Smooth muscle cell of the brain vasculature (primary cell): ENCODE measurements at regions not wholly inside any gene's neighbourhood (a gene's known extent, or its start where the extent isn't known, plus 50 kb on each side); places are given as distances from the start of the nearest gene placed in this dataset.
"Not testable (repeated sequence)": the region's sequence is repeated elsewhere in the genome, so short reads cannot be mapped to it uniquely, and the experiment has no call there.

Source experiments
- DNase-seq: peaks from one replicate; pipeline ENCODE4 v3.0.0-alpha.2; 2012; ENCODE audit warnings: low read depth, low spot score

DNA sequence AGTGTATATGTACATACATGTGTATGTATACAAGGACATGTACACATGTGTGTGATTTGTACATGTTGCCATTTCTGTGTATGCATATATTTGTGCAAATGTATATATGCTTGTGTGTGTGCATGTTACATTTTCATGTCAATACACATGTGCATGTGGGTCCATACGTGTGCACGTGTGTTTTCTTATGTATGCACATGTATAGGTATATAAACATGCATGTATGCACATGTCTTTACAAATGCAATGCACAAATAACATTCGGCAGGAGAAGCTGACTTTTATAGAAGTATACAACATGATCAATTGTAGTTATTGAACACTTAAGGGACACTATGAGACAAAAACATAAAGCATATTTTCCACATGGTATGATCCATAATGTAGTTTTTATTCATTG, 307.4 kb upstream of the SEMA3C start:
- DNase-seq: no peak

DNA sequence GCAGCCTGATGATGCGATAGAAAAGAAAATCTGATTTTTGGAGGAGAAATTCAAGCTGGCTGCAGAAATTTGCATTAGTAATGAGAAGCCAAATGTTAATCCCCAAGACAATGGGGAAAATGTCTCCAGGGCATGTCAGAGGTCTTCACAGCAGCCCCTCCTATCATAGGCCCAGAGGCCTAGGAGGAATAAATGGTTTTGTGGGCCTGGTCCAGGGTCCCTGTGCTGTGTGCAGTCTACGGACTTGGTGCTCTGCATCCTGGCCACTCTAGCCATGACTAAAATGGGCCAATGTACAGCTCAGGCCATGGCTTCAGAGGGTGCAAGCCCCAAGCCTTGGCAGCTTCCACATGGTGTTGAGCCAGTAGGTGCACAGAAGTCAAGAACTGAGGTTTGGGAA, 303.8 kb upstream of the SEMA3C start:
- DNase-seq: not testable (repeated sequence)

DNA sequence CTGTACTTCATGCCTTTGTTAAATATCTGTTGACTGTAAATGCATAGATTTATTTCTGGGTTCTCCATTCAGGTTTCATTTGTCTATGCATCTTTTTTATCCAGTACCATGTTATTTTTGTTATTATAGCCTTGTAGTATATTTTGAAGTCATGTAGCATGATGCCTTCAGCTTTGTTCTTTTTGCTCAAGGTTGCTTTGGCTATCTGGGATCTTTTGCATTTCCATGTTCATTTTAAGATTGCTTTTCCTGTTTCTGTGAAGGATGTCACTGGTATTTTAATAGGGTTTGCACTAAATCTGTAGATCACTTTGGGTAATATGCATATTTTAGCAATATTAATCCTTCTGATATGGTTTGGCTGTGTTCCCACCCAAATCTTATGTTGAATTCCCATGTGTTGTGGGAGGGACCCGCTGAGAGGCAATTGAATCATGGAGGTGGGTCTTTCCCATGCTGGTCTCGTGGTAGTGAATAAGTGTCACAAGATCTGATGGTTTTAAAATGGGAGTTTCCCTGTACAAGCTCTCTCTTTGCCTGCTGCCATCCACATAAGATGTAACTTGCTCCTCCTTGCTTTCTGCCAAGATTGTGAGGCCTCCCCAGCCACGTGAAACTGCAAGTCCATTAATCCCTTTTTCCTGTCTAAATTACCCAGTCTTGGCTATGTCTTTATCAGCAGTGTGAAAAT, 302.8 kb upstream of the SEMA3C start:
- no peak for DNase-seq

DNA sequence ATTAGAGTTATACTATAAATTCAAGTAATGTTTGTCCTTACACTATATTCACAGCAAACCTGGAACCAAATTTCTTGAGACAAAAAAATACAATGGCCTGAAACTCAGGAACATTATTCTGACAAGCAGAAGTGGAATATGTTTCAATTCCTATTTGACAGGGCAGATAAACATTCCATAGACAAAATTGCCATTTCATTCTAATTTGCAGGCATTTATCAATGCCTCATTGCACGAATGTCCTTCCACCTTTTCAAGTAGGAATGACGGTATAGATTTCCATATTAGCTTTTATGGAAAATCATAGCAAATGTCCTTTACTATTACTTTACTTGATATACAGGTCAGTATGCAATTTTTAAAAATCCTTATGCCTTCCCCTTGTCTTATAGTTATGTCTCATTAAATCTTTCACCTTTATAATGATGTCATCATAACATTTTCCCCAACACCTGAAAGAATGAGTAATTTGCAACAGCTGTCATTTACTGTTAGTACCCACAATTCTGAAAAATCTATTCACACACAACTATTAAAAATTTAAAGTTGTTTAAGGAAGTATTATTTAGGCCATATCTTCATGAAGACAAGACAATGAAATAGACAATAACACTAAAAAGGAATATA, 299.7 kb upstream of the SEMA3C start:
- no peak for DNase-seq

DNA sequence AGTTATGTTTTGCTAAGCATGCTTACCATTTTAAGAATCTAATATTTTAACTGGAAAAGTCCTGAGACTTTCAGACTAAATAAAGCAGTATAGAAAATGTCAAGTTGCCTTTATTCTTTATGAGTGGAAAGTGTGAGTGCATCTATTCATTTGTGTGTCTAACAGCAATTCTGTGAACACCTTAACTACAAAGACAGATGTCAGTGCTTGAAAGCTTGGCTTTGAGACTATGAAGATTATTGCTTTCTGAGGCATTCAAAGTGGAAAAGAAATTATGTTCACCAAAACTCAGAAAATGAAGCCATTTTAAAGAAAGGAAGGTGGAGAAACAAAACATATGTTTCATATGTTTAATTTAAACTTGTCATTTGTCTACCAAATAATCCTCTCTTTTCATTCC, 294.5 kb upstream of the SEMA3C start:
- DNase-seq: no peak

DNA sequence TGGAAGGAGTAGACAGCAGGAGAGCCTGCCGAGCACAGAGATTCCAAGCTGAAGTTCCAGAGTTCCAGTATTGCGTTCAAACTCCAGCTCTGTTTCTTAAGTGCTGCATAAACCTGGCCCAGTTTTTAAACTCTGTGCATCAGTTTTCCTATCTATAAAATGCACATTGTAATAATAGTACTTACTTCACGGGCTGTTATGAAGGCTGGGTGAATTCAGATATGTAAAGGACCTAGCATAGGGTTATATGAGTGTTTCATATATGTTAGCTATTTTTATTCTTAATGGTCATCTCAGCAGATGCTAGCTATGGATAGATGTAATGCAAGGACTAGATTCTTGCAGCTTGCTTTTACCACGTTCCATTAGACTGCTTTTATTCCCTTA, 293.1 kb upstream of the SEMA3C start:
- DNase-seq: no peak

DNA sequence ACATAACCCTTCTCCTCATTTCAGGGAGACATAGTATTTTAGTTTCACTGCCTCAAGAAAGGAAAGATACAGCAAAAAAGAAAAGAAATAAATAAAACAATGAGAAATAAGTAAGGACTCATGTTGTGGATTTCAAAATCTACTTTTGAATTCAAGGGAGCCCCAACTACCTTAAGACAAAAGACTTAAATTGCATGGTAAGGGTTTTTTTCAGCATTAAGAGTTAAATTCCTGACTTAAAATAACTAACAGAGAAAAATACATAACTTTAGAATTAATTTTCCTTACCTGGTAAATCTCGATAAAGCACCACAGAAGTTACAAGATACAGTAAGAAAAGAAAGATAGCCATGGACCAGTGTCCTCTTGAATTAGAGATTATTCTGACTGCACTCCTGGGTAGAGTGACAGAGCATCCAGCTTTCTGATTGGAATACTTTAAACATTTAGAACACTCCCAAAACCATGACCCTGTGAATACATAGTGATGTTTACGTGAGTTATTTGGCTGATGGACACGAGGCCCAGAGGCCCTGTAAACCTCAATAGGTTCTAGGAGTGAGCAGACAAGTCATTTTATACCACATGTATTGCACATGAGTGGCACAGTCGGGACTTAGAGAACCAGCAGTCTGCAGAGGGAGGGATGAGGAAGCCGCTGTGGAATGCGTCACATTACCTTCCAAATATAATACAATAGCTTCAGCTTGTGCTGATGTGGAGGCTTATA, 292.5 kb upstream of the SEMA3C start:
- DNase-seq: no peak

DNA sequence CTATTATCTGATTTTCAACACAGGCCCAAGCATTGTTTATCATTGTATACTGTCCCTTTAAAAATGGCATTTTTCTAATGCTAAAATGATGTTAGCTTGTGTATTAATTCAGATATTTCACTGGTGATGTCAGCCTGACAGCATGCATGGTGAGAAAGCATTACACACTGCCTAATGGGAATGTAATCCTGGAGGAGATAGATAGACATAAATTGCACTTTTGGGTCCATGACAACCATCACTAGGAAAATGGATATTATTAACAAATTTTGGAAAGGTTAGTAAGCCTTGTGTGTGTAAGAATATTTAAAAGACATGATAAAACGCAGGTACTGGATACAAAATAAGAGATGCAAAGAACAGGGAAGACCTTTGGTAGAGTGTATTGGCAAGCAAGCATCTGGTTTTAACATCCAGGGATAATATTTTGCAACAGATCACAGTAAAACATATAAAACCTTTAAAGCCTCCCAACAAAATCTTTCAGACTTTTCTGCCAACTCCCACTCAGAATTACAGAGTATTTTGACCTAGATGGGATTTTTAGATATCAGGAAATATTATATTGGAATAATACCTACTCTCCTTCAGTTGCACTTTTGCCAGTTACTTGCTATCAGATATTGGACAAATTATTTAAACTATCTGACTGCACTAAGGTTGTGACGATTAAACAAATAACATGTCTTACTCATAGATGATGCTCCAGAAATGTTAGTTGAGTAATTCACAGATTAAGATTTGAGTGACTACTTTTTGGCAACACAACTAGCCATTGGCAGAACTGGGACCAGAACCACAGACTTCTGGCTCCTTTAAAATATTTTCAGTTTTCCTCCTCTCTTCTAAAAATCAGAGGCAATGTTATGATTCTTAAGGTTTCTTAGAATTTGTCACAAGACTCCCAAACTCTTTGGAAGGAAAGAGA, 291.6 kb upstream of the SEMA3C start:
- DNase-seq: no peak

DNA sequence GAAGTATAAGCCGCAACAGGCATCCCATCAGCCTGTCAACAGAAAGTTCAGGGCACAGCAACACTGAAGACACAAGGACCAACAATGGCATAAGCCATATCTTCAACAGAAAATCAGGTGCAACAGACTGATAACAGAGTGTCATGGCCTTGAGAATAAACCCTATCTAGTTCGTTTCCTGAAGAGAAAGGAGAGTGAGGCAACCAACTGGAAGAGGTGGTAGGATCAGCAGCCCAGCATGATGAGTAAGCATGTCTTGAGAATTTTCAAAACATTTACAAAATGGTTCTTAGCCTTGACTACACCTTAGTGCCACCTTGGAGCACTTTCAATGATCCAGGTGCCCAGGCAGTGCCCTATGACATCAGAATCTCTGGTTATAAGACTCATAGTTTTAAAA, 290.2 kb upstream of the SEMA3C start:
- no peak for DNase-seq

DNA sequence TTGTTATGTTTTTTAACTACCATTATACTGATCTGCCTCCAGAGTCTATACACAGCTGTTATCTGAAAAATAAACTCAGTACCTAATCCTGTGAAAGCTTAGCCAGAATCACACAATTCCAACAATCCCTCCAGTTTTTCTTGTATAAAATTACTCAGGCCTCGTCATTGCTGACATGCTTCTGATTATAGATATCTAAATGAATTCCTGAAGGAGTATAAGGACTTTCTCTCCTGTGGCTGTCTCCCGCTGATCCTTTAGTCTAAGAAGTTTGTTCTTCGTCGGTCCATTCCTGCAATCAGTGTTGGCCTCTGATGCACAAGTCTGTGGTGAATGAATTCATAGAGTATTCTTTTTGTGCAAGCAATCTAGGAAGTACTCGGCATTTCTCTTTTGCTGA, 288.9 kb upstream of the SEMA3C start:
- no peak for DNase-seq

DNA sequence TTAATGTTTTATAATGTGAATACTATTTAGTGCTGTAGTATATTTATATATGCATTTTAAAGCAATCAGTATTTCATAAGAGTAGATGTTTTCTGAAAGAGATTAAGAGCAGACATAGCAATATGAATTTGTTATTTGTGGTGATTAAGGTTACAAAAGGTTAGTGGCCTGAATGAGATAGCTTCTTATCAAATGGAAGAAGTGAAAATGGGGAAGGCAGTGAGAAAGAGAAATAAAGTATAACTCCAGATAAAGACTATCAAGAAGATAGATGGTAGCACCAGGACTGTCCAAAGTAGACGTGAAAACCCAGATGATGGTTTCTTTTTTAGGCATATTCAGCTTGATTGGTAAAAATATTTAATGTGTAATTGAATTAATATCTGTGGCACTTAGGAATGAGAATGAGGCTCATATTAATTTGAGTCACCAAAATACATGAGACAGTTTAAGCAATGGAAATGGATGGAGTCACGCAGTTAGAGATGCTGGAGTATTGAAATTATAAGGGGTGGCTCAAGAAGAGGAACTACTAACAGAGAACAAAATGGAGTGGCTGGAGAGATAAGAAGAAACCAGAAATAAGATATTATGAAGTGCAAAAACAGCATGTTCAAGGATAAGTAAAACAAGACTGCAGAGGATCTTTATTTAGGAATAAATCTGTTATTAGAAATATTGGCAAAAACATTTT, 288.0 kb upstream of the SEMA3C start:
- DNase-seq: no peak

DNA sequence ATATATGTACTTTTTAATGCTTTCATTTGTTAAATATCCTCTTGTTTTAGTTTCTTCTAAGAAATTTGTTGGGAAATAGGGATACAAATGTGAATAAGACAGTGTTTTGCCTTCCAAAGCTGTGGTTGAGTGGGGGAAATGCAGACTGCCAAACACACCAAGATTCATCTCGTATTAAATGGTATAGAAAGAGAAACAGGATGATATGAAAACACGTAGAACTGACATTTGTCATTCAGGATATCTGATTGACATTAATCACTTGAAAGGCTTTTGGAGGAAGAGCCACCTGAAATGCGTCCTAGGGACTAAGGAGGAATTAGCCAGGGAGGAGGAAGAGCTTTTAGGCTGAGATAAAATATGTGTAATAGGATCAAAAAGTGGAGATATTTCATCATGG, 287.4 kb upstream of the SEMA3C start:
- no peak for DNase-seq

DNA sequence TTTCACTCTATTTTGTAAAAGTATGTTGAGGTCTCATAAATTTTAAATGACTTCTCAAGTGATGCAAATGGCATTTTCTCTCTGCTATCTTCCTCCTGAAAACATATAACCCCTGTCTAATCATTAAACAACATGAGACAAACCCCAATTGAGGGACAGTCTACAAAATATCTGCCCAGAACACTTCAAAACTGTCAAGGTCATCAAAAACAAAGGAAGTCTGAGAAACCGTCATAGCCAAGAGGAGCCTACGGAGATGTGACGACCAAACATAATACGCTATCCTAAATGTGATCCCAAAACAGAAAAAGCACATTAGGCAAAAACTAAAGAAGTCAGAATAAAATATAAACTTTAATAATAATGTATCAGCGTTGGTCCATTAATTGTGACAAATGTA, 282.3 kb upstream of the SEMA3C start:
- DNase-seq: no peak

DNA sequence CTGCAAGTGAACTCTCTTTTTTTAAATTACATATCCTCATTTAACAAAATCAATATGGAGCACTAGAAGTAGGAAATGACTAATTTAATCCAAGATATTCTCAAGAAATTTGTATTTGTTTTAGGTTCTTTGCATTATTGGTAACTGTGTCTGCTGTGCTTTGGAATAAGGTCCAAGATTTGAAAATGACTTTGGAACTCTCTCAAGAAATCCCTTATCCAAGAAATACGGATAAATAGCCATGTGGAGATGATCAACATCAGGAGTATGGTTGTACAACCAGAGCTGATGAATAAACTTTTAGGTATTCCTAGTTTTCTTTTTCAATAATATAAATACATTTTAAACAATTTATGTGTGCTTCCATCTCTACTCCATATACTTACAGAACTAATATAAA, 279.9 kb upstream of the SEMA3C start:
- DNase-seq: no peak

DNA sequence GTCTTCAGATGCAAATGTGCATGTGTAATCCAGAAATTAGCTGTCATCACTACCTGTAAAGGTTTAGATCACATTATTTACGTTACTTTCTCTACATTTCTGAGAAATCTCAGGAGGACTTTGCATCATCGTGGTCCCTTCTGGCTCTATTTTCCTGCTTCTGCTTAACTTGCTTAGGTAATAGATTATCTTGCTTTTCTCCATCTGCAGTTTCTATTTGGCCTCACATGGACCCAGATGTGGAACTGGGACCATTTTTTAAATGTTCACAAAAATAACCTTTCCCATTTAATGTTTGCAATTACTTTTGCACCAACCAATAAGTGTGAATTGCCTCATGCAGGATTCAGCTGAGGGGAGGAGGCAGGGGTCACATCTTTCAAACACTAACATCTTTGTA, 278.4 kb upstream of the SEMA3C start:
- no peak for DNase-seq

DNA sequence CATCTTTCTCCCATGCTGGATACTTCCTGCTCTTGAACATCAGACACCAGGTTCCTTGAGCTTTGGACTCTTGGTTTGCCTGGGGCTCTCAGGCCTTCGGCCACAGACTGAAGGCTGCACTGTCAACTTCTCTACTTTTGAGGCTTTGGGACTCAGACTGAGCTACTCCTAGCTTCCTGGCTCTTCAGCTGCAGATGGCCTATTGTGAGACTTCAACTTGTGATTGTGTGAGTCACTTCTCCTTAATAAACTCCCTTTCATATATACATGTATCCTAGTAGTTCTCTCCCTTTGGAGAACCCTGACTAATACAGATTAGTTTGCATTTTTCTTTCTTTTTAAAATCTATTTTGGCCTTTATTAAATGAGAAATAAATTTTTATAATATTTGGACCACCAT, 276.2 kb upstream of the SEMA3C start:
- DNase-seq: no peak

DNA sequence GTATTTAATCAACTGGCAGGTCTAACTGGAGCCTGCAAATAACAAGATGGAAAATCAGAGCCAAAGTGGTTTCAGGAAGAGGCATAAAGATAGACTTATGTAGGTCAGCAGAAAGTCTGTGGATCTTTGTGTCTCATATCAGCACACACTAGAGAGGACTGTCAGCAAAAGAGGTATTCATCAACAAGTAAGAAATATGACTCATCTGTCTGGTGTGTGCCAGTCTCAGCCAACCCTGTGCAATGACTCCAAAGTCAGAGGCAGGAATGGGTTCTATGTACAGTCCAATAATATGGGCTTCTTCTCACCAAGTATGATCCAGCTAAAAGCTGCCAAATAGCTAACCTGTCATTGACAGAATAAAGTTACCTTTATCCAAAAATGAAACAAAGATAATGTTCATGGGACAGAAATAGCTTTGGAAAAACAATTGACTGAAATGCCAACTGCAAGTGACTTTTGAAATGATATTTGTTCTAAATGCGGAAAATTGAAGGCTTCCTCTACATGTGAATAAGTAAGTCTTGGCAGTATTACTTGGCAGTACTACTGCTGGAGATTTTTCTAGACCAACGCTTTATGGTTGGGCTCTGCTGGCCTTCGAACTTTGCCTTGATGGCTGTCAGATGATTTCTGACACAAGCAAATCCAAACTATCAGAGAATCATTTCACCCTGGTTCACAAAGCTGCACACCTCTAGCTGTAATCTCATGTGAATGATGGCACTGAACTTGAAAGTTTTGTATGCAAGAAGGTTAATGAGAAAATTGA, 272.3 kb upstream of the SEMA3C start:
- no peak for DNase-seq

DNA sequence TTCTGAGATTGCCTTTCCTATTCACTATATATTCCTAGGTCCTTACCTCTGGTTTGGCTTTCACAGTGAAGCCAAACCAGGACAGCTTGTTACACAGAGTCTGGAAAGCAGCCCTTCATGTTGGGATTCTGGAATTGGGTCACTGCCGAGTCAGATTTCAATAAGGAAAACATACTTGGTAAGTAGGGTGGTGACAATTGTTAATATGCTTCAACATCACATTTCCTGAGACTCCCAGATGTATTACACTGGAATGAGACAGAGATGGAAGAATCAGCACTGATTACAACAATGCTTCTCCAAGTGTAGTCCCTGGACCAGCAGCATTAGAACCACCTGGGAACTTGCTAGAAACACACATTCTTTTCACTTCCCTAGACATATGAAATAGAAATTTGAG, 268.9 kb upstream of the SEMA3C start:
- no peak for DNase-seq

DNA sequence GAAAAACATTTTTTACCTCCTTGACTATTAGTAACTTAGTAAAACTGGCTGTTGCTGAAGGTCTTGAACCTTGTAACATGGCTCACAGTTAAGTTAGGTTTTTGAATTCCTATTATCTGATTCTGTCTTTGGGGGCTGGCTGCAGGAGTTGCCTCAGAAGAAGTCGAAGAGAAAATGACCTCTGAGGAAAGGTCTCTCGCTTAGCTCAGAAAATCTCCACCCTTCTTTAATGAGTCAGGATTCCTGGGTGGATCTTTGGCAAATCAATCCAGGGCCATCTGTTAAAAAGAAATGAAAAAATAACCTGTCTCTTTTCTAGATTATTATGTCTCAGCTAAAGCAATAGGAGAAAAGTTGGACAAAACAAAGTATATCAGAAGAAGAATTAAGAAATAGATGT, 267.8 kb upstream of the SEMA3C start:
- DNase-seq: no peak

DNA sequence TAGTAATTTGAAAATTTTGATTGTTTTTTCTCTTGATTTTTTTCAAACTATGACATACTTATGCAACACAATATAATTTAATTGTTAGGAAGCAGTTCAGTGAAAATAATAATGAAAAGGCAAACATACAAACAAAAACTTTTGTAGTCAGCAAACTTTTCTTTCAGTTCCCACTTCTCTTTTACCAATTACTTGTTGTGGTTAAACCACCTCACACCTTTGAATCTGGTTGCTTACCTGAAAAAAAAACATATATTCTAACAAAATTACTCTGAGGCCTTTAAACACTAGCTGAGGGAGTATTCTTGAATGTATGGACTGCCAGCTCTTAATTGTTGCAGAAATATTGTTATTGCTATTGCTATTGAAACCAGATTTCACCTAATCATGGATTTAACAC, 266.2 kb upstream of the SEMA3C start:
- no peak for DNase-seq

DNA sequence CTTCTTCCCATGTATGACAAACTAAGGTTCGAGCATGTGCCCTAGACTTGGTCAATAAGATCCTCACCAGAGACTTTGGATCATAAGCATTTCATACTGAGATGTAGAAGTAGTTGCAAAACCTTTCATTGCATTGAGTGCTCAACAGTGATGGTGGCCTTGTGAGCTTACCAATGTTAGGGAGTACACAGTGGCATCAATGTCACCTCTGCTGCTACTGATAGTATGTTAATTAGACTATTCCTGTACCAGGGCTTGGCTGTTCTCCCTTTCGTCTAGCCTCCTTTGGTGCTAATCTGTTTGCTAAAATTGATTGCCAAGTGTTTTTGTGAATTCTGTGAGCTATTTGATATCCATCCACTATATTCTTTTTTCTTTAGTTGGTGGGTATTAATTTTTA, 264.5 kb upstream of the SEMA3C start:
- DNase-seq: no peak
